Breast epithelium (tissue), 4 donors: ENCODE measurements at regions not wholly inside any gene's neighbourhood (a gene's known extent, or its start where the extent isn't known, plus 50 kb on each side); places are given as distances from the start of the nearest gene placed in this dataset.

Experiments
- DNase-seq, 2 donors: peaks; one replicate each; pipeline ENCODE4 v3.0.0-alpha.2; 2019; ENCODE audit warnings: low spot score in 2 of 2
- H3K27ac ChIP-seq, 2 donors: fragments of 200-600 bp; sonication (generic) in 1 of 2; one replicate each; pipeline ENCODE4 v1.5.1; 2016 to 2019; ENCODE audit warnings: mild to moderate bottlenecking in 1 of 2
- H3K27me3 ChIP-seq, 2 donors: fragments of 200-600 bp; sonication (generic) in 1 of 2; one replicate each; pipeline versions ENCODE4 v1.5.1 to v1.6.0; 2017 to 2019; ENCODE audit warnings: control low read depth in 1 of 2, mild to moderate bottlenecking in 1 of 2
- H3K36me3 ChIP-seq: fragments of 200-600 bp; one replicate; pipeline ENCODE4 v1.5.1; 2019
- H3K4me1 ChIP-seq, 2 donors: fragments of 200-600 bp; sonication (generic); one replicate each; pipeline ENCODE4 v1.5.1; 2016 to 2019; ENCODE audit warnings: control low read depth in 1 of 2
- H3K4me3 ChIP-seq, 3 donors: fragments of 200-600 bp; sonication (generic); 1 replicate in 2 of 3; 2 replicates in 1 of 3; pipeline ENCODE4 v1.5.1; 2016 to 2019; ENCODE audit warnings: mild to moderate bottlenecking in 3 of 3, moderate library complexity in 2 of 3
- H3K9me3 ChIP-seq, 2 donors: fragments of 200-600 bp; sonication (generic) in 1 of 2; one replicate each; pipeline ENCODE4 v1.5.1; 2016 to 2019; ENCODE audit warnings: control low read depth in 1 of 2
- POLR2A ChIP-seq: fragments of 450-650 bp; IDR thresholded peaks from one replicate; pipeline ENCODE4 v1.6.1; 2016; ENCODE audit warnings: antibody characterized with exemption, mild to moderate bottlenecking, moderate library complexity
- POLR2AphosphoS5 ChIP-seq, 3 donors: sonication (generic); formaldehyde crosslinking; IDR thresholded peaks; one replicate each; pipeline ENCODE4 v1.6.1; 2017; ENCODE audit warnings: antibody characterized with exemption in 3 of 3
- intact Hi-C: fragments of 100-400 bp; cut with DNase I; formaldehyde crosslinking; loops from one replicate; pipeline ENCODE4 v1.15.1; 2023; ENCODE audit warnings: low total_unique reads
- TF ChIP-seq, protein P1 (sequence below), 3 donors: fragments of 450-650 bp; IDR thresholded peaks; one replicate each; pipeline ENCODE4 v1.5.1; 2016 to 2017; ENCODE audit warnings: antibody characterized with exemption in 3 of 3, mild to moderate bottlenecking in 3 of 3, moderate library complexity in 3 of 3

DNA sequence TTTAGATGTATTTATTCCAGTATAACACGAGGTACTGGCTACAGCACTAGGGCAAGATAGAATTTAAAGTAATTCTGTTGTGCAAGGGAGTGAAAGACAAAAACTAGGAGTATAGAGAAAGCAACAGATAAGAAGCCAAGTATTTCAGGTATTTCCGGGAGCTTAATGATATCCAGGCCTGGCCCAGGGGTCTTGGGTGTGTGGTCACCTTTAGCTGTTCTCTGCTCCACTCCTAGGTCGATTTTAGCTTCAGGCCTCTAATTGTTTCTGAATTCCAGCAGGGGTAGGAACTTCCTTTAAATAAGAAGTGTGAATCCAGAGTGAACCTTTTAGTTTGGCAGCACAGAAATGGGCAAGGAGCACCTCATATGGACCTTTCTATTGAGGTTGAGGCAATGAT, 342.3 kb upstream of the MYT1L start:
- intact Hi-C loops: no loop called here
- Histone ChIP-seq H3K4me3 (no peak overlapping the region), H3K36me3 (no peaks in the 10 kb centered on the region), H3K4me1 (no peaks in the 10 kb centered on the region), H3K9me3 (no peaks in the 10 kb centered on the region), H3K27me3 (no peaks in the 10 kb centered on the region), H3K27ac (no peak overlapping the region)
- DNase-seq: no peak
- TF ChIP-seq, protein P1, sequence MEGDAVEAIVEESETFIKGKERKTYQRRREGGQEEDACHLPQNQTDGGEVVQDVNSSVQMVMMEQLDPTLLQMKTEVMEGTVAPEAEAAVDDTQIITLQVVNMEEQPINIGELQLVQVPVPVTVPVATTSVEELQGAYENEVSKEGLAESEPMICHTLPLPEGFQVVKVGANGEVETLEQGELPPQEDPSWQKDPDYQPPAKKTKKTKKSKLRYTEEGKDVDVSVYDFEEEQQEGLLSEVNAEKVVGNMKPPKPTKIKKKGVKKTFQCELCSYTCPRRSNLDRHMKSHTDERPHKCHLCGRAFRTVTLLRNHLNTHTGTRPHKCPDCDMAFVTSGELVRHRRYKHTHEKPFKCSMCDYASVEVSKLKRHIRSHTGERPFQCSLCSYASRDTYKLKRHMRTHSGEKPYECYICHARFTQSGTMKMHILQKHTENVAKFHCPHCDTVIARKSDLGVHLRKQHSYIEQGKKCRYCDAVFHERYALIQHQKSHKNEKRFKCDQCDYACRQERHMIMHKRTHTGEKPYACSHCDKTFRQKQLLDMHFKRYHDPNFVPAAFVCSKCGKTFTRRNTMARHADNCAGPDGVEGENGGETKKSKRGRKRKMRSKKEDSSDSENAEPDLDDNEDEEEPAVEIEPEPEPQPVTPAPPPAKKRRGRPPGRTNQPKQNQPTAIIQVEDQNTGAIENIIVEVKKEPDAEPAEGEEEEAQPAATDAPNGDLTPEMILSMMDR (IDR thresholded peaks at IDR 0.05): no peak
- TF ChIP-seq POLR2A (no peak), POLR2AphosphoS5 (IDR thresholded peaks at IDR 0.05) (no peak)

GRCh38 chr2:2672249-2672648, 341.2 kb upstream of the MYT1L start:
- H3K4me3 ChIP-seq: no peak overlapping the region
- no peaks in the 10 kb centered on the region for H3K9me3 ChIP-seq
- no peak for DNase-seq
- no peaks in the 10 kb centered on the region for H3K4me1 ChIP-seq
- TF ChIP-seq, protein P1 (IDR thresholded peaks at IDR 0.05): no peak
- TF ChIP-seq POLR2AphosphoS5 (IDR thresholded peaks at IDR 0.05): no peak
- no peak for TF ChIP-seq POLR2A
- no peaks in the 10 kb centered on the region for H3K27me3 ChIP-seq
- no peak overlapping the region for H3K27ac ChIP-seq
- H3K36me3 ChIP-seq: no peaks in the 10 kb centered on the region
- intact Hi-C loops: no loop called here

DNA sequence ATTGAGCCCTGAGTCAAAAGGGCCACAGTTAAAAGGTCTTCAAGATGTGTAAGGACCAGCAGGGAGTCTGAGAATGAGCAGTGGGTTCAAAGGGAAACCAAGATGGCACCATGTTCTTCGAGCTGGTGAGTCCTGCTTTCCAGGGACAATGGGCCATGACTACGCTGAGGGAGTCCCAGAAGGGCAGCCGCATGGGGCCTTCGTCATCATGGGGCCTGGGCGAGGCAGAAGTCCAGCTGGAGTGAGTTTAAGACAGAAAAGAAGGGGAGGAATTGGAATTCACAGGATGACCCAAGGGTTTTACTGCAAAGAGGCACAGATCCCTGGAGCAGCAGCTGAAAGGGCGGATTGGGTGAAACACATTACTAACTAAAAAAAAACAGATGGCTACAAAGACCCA, 340.8 kb upstream of the MYT1L start:
- TF ChIP-seq POLR2A (no peak), POLR2AphosphoS5 (IDR thresholded peaks at IDR 0.05) (no peak)
- TF ChIP-seq, protein P1 (IDR thresholded peaks at IDR 0.05): no peak
- Histone ChIP-seq H3K9me3 (no peaks in the 10 kb centered on the region), H3K27me3 (no peaks in the 10 kb centered on the region), H3K4me1 (no peaks in the 10 kb centered on the region), H3K36me3 (no peaks in the 10 kb centered on the region), H3K4me3 (no peak overlapping the region), H3K27ac (no peak overlapping the region)
- no peak for DNase-seq
- intact Hi-C loops: no loop called here

- no peak for DNase-seq
- Histone ChIP-seq H3K27me3 (no peaks in the 10 kb centered on the region), H3K4me3 (no peak overlapping the region), H3K36me3 (no peaks in the 10 kb centered on the region), H3K4me1 (no peaks in the 10 kb centered on the region), H3K27ac (no peak overlapping the region), H3K9me3 (no peaks in the 10 kb centered on the region)
- intact Hi-C loops: no loop called here
- TF ChIP-seq, protein P1 (IDR thresholded peaks at IDR 0.05): no peak
- TF ChIP-seq POLR2AphosphoS5 (IDR thresholded peaks at IDR 0.05): no peak
- TF ChIP-seq POLR2A: no peak
Observed at GRCh38 chr2:2669316-2669715, 338.2 kb upstream of the MYT1L start.

GRCh38 chr2:2668681-2669265, 337.7 kb upstream of the MYT1L start:
- H3K27me3 ChIP-seq: no peaks in the 10 kb centered on the region
- H3K27ac ChIP-seq: no peak overlapping the region
- no peaks in the 10 kb centered on the region for H3K9me3 ChIP-seq
- no peak overlapping the region for H3K4me3 ChIP-seq
- no peaks in the 10 kb centered on the region for H3K36me3 ChIP-seq
- intact Hi-C loops: no loop called here
- H3K4me1 ChIP-seq: no peaks in the 10 kb centered on the region
- TF ChIP-seq POLR2A (no peak), POLR2AphosphoS5 (IDR thresholded peaks at IDR 0.05) (no peak)
- TF ChIP-seq, protein P1 (IDR thresholded peaks at IDR 0.05): no peak
- no peak for DNase-seq
